OCI-LY1 (cell line): ENCODE measurements at regions not wholly inside any gene's neighbourhood (a gene's known extent, or its start where the extent isn't known, plus 50 kb on each side); places are given as distances from the start of the nearest gene placed in this dataset.

Experiments
- CTCF ChIP-seq: fragments of 200-600 bp; sonication (generic), shearing (Covaris generic); IDR thresholded peaks from 2 replicates; pipeline ENCODE4 v1.5.1; 2017; ENCODE audit warnings: mild to moderate bottlenecking, antibody characterized with exemption, low read length, moderate library complexity, mixed read lengths
- EZH2 ChIP-seq: fragments of 200-600 bp; sonication (generic), shearing (Covaris generic); IDR thresholded peaks from 2 replicates; pipeline ENCODE4 v1.8.0; 2017; ENCODE audit warnings: borderline replicate concordance, mixed run types, mild to moderate bottlenecking, antibody characterized with exemption, low read length, moderate library complexity, mixed read lengths

- TF ChIP-seq CTCF (no peak), EZH2 (no peak)
These were observed 182.4 kb upstream of the TSHZ2 start for GRCh38 chr20:52789716-52790115.
